Cardiac fibroblast (primary cell): ENCODE measurements at regions not wholly inside any gene's neighbourhood (a gene's known extent, or its start where the extent isn't known, plus 50 kb on each side); places are given as distances from the start of the nearest gene placed in this dataset.

Experiments
- DNase-seq, 2 donors: peaks; one replicate each; pipeline versions ENCODE4 v3.0.0 to v3.0.0-alpha.2; 2010; ENCODE audit warnings: low read depth in 2 of 2
- H3K4me3 ChIP-seq, 2 donors: replicated peaks in 1 of 2; 1 replicate in 1 of 2; 2 replicates in 1 of 2; pipeline ENCODE4 v1.5.1; 2011; ENCODE audit warnings: low read depth in 2 of 2, low read length in 2 of 2, mild to moderate bottlenecking in 2 of 2, moderate library complexity in 1 of 2
- CTCF ChIP-seq: IDR thresholded peaks from one replicate; pipeline ENCODE4 v1.5.1; 2011; ENCODE audit warnings: low read depth, mild to moderate bottlenecking, low read length, inconsistent platforms

- H3K4me3 ChIP-seq: no peak overlapping the region
- TF ChIP-seq CTCF: no peak
- no peak for DNase-seq
These were observed 209.6 kb downstream of the BRD1 start for GRCh38 chr22:49617866-49618676.

GRCh38 chr22:49617264-49617663, 210.4 kb downstream of the BRD1 start:
- H3K4me3 ChIP-seq: no peak overlapping the region
- no peak for DNase-seq
- no peak for TF ChIP-seq CTCF

- H3K4me3 ChIP-seq: no peak overlapping the region
- TF ChIP-seq CTCF: no peak
- no peak for DNase-seq
These were observed 211.1 kb downstream of the BRD1 start for GRCh38 chr22:49616356-49617231.

GRCh38 chr22:49614966-49615965, 212.4 kb downstream of the BRD1 start:
- no peak overlapping the region for H3K4me3 ChIP-seq
- no peak for DNase-seq
- TF ChIP-seq CTCF: no peak

GRCh38 chr22:49613511-49614270, 214.0 kb downstream of the BRD1 start:
- no peak for DNase-seq
- no peak overlapping the region for H3K4me3 ChIP-seq
- TF ChIP-seq CTCF: no peak
